ENCODE measurements at regions not wholly inside any gene's neighbourhood (a gene's known extent, or its start where the extent isn't known, plus 50 kb on each side); places are given as distances from the start of the nearest gene placed in this dataset.
"Not testable (repeated sequence)": the region's sequence is repeated elsewhere in the genome, so short reads cannot be mapped to it uniquely, and the experiment has no call there.

GRCh38 chr16:33766869-33767765 is 307.7 kb downstream of the TP53TG3F start:
- H4K20me1 ChIP-seq (replicated peaks; ENCODE audit: control insufficient read depth, insufficient read depth, low read length); H3K4me1 ChIP-seq (replicated peaks in 1 of 2; ENCODE audit: control insufficient read depth in 2 of 2, insufficient read depth in 2 of 2, low read length in 2 of 2); H3K9me3 ChIP-seq (replicated peaks; ENCODE audit: control insufficient read depth, insufficient read depth, low read depth, low read length); H2AFZ ChIP-seq (ENCODE audit: low read depth, low read length); BruUV-seq (replicated peaks); H3K4me3 ChIP-seq; H3K36me3 ChIP-seq (ENCODE audit: control insufficient read depth, insufficient read depth, low read length); intact Hi-C loops (cut with micrococcal nuclease); CTCF ChIA-PET (ENCODE audit: low intra/inter-chr PET ratio); H3K9ac ChIP-seq (ENCODE audit: insufficient read depth in 1 of 2, low read depth in 2 of 2, low read length in 2 of 2); H3K4me2 ChIP-seq (ENCODE audit: insufficient read depth, low read length); in situ Hi-C loops (cut with MboI); H3K27ac ChIP-seq (ENCODE audit: extremely low read depth, low read depth, low read length); H3K27me3 ChIP-seq (ENCODE audit: control insufficient read depth in 2 of 2, insufficient read depth in 2 of 2, low read length in 2 of 2); H3K9me1 ChIP-seq (ENCODE audit: control insufficient read depth, insufficient read depth, low read length); H3K79me2 ChIP-seq (ENCODE audit: control insufficient read depth, insufficient read depth, low read length): not testable (repeated sequence)
- POLR2A ChIA-PET: interaction anchor here (0.6 to 1.0 kb wide), 2 partner anchors 10 to 34 kb away, joined by 3 read pairs; no protein-coding TSS in a partner anchor
- peak; percentile 65; the same call in 1 of the 2 replicates for TF ChIP-seq ZNF143 (CRISPR knock-in tag; IDR thresholded peaks at IDR 0.05)
- TF ChIP-seq RAD51 (IDR thresholded peaks at IDR 0.05; ENCODE audit: borderline replicate concordance, low read depth): peak; percentile 78
- peak; percentile 28 to 37; a peak in 2 of 4 replicates for TF ChIP-seq SIX5 (IDR thresholded peaks at IDR 0.05; ENCODE audit: borderline replicate concordance in 1 of 2, insufficient read depth in 1 of 2, low read depth in 1 of 2, low read length in 2 of 2)
- TF ChIP-seq, protein P1, sequence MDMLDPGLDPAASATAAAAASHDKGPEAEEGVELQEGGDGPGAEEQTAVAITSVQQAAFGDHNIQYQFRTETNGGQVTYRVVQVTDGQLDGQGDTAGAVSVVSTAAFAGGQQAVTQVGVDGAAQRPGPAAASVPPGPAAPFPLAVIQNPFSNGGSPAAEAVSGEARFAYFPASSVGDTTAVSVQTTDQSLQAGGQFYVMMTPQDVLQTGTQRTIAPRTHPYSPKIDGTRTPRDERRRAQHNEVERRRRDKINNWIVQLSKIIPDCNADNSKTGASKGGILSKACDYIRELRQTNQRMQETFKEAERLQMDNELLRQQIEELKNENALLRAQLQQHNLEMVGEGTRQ (CRISPR knock-in tag; IDR thresholded peaks at IDR 0.05): peak; percentile 93
- TF ChIP-seq, protein P2, sequence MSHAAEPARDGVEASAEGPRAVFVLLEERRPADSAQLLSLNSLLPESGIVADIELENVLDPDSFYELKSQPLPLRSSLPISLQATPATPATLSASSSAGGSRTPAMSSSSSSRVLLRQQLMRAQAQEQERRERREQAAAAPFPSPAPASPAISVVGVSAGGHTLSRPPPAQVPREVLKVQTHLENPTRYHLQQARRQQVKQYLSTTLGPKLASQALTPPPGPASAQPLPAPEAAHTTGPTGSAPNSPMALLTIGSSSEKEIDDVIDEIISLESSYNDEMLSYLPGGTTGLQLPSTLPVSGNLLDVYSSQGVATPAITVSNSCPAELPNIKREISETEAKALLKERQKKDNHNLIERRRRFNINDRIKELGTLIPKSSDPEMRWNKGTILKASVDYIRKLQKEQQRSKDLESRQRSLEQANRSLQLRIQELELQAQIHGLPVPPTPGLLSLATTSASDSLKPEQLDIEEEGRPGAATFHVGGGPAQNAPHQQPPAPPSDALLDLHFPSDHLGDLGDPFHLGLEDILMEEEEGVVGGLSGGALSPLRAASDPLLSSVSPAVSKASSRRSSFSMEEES (CRISPR knock-in tag; IDR thresholded peaks at IDR 0.05): peak; percentile 15; the same call in 1 of the 2 replicates
- TF ChIP-seq CBFA2T2 (conservative IDR thresholded peaks at IDR 0.05): peak; percentile 42
- TF ChIP-seq, protein P3, sequence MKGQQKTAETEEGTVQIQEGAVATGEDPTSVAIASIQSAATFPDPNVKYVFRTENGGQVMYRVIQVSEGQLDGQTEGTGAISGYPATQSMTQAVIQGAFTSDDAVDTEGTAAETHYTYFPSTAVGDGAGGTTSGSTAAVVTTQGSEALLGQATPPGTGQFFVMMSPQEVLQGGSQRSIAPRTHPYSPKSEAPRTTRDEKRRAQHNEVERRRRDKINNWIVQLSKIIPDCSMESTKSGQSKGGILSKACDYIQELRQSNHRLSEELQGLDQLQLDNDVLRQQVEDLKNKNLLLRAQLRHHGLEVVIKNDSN (CRISPR knock-in tag; IDR thresholded peaks at IDR 0.05): peak; percentile 67
- TF ChIP-seq HCFC1 (IDR thresholded peaks at IDR 0.05; ENCODE audit: low read depth, low read length): peak; percentile 73
- WGBS (ENCODE audit: insufficient coverage, low coverage, missing lambda C conversion rate): 2% methylated on average over 20 of the region's 35 CpGs
- FAIRE-seq (peak; percentile 96), DNase-seq (ENCODE audit: extremely low read depth in 1 of 4, low spot score in 3 of 4) (peak in 2 of 4 experiments; percentile 0 to 42), ATAC-seq (peak; percentile 93)

DNA sequence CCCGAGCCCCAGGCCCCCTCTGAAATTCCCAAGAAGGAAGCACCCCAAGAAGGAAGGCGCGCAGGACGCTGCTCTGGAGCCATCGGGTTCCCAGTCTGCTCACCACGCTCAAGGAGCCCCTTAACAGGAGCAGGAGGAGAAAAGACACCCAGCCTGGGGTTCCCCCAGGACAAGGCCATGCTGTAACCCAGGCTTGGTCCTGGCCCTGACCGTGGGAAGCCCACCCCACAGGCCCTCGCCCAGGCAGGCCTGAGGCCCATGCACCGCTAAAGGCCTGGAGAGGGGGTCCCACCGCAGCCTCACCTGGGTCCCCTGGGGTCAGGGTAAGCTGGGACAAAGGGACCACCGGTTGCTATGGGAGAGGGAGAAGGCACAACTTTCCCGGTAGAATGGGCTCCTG is 309.3 kb downstream of the TP53TG3F start:
- H3K27me3 ChIP-seq (ENCODE audit: control insufficient read depth in 2 of 2, insufficient read depth in 2 of 2, low read length in 2 of 2); FAIRE-seq; H4K20me1 ChIP-seq (replicated peaks; ENCODE audit: control insufficient read depth, insufficient read depth, low read length); ATAC-seq; H3K79me2 ChIP-seq (ENCODE audit: control insufficient read depth, insufficient read depth, low read length); H3K27ac ChIP-seq (ENCODE audit: extremely low read depth, low read depth, low read length); POLR2A ChIA-PET; H2AFZ ChIP-seq (ENCODE audit: low read depth, low read length); DNase-seq (ENCODE audit: extremely low read depth in 1 of 4, low spot score in 3 of 4); BruUV-seq (replicated peaks); H3K9me3 ChIP-seq (replicated peaks; ENCODE audit: control insufficient read depth, insufficient read depth, low read depth, low read length); H3K9ac ChIP-seq (ENCODE audit: insufficient read depth in 1 of 2, low read depth in 2 of 2, low read length in 2 of 2); H3K4me2 ChIP-seq (ENCODE audit: insufficient read depth, low read length); H3K4me3 ChIP-seq; H3K36me3 ChIP-seq (ENCODE audit: control insufficient read depth, insufficient read depth, low read length); CTCF ChIA-PET (ENCODE audit: low intra/inter-chr PET ratio); H3K4me1 ChIP-seq (replicated peaks in 1 of 2; ENCODE audit: control insufficient read depth in 2 of 2, insufficient read depth in 2 of 2, low read length in 2 of 2); in situ Hi-C loops (cut with MboI); H3K9me1 ChIP-seq (ENCODE audit: control insufficient read depth, insufficient read depth, low read length); intact Hi-C loops (cut with micrococcal nuclease): not testable (repeated sequence)
- 0% methylated on average over 5 of the region's 12 CpGs for WGBS (ENCODE audit: insufficient coverage, low coverage, missing lambda C conversion rate)

Data from K562 (cell line).